Breast epithelium (tissue), 4 donors: ENCODE measurements at regions not wholly inside any gene's neighbourhood (a gene's known extent, or its start where the extent isn't known, plus 50 kb on each side); places are given as distances from the start of the nearest gene placed in this dataset.

Experiments
- DNase-seq, 2 donors: peaks; one replicate each; pipeline ENCODE4 v3.0.0-alpha.2; 2019; ENCODE audit warnings: low spot score in 2 of 2
- H3K27ac ChIP-seq, 2 donors: fragments of 200-600 bp; sonication (generic) in 1 of 2; one replicate each; pipeline ENCODE4 v1.5.1; 2016 to 2019; ENCODE audit warnings: mild to moderate bottlenecking in 1 of 2
- H3K27me3 ChIP-seq, 2 donors: fragments of 200-600 bp; sonication (generic) in 1 of 2; one replicate each; pipeline versions ENCODE4 v1.5.1 to v1.6.0; 2017 to 2019; ENCODE audit warnings: control low read depth in 1 of 2, mild to moderate bottlenecking in 1 of 2
- H3K36me3 ChIP-seq: fragments of 200-600 bp; one replicate; pipeline ENCODE4 v1.5.1; 2019
- H3K4me1 ChIP-seq, 2 donors: fragments of 200-600 bp; sonication (generic); one replicate each; pipeline ENCODE4 v1.5.1; 2016 to 2019; ENCODE audit warnings: control low read depth in 1 of 2
- H3K4me3 ChIP-seq, 3 donors: fragments of 200-600 bp; sonication (generic); 1 replicate in 2 of 3; 2 replicates in 1 of 3; pipeline ENCODE4 v1.5.1; 2016 to 2019; ENCODE audit warnings: mild to moderate bottlenecking in 3 of 3, moderate library complexity in 2 of 3
- H3K9me3 ChIP-seq, 2 donors: fragments of 200-600 bp; sonication (generic) in 1 of 2; one replicate each; pipeline ENCODE4 v1.5.1; 2016 to 2019; ENCODE audit warnings: control low read depth in 1 of 2
- POLR2A ChIP-seq: fragments of 450-650 bp; IDR thresholded peaks from one replicate; pipeline ENCODE4 v1.6.1; 2016; ENCODE audit warnings: antibody characterized with exemption, mild to moderate bottlenecking, moderate library complexity
- POLR2AphosphoS5 ChIP-seq, 3 donors: sonication (generic); formaldehyde crosslinking; IDR thresholded peaks; one replicate each; pipeline ENCODE4 v1.6.1; 2017; ENCODE audit warnings: antibody characterized with exemption in 3 of 3
- intact Hi-C: fragments of 100-400 bp; cut with DNase I; formaldehyde crosslinking; loops from one replicate; pipeline ENCODE4 v1.15.1; 2023; ENCODE audit warnings: low total_unique reads
- TF ChIP-seq, protein P1 (sequence below), 3 donors: fragments of 450-650 bp; IDR thresholded peaks; one replicate each; pipeline ENCODE4 v1.5.1; 2016 to 2017; ENCODE audit warnings: antibody characterized with exemption in 3 of 3, mild to moderate bottlenecking in 3 of 3, moderate library complexity in 3 of 3

DNA sequence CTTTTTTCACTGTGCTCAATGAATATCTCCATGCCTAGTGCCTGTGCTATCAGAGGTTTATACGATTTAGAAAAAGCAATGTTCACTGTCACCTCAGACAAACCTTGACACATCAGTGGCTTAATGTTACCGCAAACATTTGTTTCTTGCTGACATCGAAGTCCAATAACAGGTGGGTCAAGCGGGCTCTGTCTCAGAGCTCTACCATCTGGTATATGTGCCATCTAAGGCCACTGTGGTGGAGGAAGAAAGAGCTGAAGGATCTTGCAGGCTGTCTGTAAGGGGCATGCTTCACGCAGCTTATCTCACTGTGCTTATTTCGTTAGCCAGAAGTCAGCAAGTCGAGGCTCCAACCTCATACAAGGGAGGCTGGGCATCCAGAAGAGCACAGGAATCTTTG is 189.5 kb upstream of the NTF3 start:
- Histone ChIP-seq H3K36me3 (no peaks in the 10 kb centered on the region), H3K4me3 (no peak overlapping the region), H3K27ac (no peak overlapping the region), H3K27me3 (no peaks in the 10 kb centered on the region), H3K9me3 (no peaks in the 10 kb centered on the region), H3K4me1 (no peaks in the 10 kb centered on the region)
- DNase-seq: no peak
- intact Hi-C loops: no loop called here
- no peak for TF ChIP-seq POLR2A

DNA sequence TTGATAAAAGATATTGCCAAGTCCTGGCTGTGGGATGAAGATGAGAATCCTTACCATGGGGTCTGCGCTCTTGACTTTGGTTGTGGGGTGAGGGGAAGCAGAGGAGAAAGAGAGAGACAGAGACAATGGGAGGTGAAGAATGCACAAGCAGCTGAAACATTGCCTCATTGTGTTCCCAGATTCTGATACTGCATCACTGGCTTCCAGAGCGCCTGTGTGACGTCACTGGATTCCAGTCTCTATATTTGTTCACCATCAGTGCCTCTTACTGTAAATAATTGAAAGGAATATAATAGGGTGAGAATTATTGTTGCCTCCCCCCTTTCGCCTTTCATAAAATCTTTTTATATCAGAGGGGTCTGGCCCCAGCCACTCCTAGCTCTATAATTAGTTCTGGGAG is 188.9 kb upstream of the NTF3 start:
- DNase-seq: no peak
- Histone ChIP-seq H3K9me3 (no peaks in the 10 kb centered on the region), H3K4me1 (no peaks in the 10 kb centered on the region), H3K27ac (no peak overlapping the region), H3K27me3 (no peaks in the 10 kb centered on the region), H3K4me3 (no peak overlapping the region), H3K36me3 (no peaks in the 10 kb centered on the region)
- TF ChIP-seq POLR2A (no peak), POLR2AphosphoS5 (IDR thresholded peaks at IDR 0.05) (no peak)
- TF ChIP-seq, protein P1, sequence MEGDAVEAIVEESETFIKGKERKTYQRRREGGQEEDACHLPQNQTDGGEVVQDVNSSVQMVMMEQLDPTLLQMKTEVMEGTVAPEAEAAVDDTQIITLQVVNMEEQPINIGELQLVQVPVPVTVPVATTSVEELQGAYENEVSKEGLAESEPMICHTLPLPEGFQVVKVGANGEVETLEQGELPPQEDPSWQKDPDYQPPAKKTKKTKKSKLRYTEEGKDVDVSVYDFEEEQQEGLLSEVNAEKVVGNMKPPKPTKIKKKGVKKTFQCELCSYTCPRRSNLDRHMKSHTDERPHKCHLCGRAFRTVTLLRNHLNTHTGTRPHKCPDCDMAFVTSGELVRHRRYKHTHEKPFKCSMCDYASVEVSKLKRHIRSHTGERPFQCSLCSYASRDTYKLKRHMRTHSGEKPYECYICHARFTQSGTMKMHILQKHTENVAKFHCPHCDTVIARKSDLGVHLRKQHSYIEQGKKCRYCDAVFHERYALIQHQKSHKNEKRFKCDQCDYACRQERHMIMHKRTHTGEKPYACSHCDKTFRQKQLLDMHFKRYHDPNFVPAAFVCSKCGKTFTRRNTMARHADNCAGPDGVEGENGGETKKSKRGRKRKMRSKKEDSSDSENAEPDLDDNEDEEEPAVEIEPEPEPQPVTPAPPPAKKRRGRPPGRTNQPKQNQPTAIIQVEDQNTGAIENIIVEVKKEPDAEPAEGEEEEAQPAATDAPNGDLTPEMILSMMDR (IDR thresholded peaks at IDR 0.05): no peak
- intact Hi-C loops: no loop called here

DNA sequence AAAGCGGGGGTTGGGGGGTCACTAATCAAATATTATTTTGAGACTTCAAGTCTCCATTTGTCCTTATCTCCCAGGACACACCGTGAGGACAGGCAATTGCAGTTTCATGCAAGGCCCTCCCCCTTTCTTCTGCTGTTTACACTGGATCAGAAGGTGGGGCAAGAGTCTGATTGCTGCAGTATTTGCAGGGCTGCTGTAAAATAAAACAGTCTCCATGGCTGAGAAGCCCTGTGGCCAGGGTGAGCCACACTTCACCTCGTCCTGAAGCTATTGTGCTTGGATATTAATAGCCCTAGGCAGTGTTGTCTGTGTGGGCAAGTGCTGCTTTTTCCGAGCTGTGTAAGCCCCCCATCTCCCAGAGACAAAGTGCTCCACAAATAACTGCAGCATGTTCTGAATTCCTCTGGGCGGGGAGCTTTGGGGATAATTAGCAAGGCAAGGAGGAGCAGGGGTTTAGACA is 187.4 kb upstream of the NTF3 start:
- TF ChIP-seq, protein P1 (IDR thresholded peaks at IDR 0.05): no peak
- no peak for TF ChIP-seq POLR2A
- no peak for TF ChIP-seq POLR2AphosphoS5 (IDR thresholded peaks at IDR 0.05)
- Histone ChIP-seq H3K9me3 (no peaks in the 10 kb centered on the region), H3K27ac (no peak overlapping the region), H3K4me1 (no peaks in the 10 kb centered on the region), H3K27me3 (no peaks in the 10 kb centered on the region), H3K4me3 (no peak overlapping the region), H3K36me3 (no peaks in the 10 kb centered on the region)
- intact Hi-C loops: no loop called here
- DNase-seq: no peak

DNA sequence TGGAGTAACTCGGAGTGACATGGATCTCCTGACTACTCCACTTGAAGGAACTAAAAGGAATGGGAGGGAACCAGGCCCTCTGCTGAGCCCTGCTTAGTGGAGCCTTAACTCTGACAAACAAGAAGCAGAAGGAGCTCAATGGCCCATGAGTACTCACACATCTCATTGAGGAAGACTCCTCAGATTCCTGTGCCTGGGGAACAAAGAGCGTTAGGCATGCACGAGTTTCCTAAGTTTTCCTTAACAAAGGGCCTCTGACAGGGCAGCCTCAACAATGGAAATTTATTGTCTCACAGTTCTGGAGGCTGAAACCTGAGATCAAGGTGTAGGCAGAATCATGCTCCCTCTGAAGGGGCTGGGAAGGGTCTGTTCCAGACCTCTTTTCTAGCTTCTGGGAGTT is 185.7 kb upstream of the NTF3 start:
- intact Hi-C loops: no loop called here
- Histone ChIP-seq H3K4me1 (no peaks in the 10 kb centered on the region), H3K4me3 (no peak overlapping the region), H3K27me3 (no peaks in the 10 kb centered on the region), H3K9me3 (no peaks in the 10 kb centered on the region), H3K27ac (no peak overlapping the region), H3K36me3 (no peaks in the 10 kb centered on the region)
- TF ChIP-seq POLR2A: no peak
- TF ChIP-seq, protein P1 (IDR thresholded peaks at IDR 0.05): no peak
- no peak for TF ChIP-seq POLR2AphosphoS5 (IDR thresholded peaks at IDR 0.05)
- DNase-seq: no peak

DNA sequence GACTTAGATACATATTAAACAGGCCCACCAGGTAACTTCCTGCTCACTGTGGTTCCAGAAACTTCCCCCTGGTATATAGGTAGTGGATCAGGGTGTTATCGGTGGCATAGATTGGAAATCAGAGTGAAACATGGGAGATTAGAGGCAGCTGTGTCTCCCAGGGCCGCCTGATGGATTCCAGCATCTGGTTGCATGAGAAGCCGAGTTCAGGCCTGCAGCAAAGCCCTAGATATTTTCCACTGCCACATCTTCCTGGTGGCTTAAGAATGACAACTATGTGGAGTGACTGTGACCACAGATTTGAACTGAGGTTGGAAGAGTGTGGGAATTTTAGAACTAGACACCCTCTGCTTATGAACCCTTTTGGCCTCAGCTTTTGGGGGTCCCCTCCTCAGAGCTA is 184.8 kb upstream of the NTF3 start:
- Histone ChIP-seq H3K4me3 (no peak overlapping the region), H3K36me3 (no peaks in the 10 kb centered on the region), H3K9me3 (no peaks in the 10 kb centered on the region), H3K4me1 (no peaks in the 10 kb centered on the region), H3K27ac (no peak overlapping the region), H3K27me3 (no peaks in the 10 kb centered on the region)
- no peak for TF ChIP-seq POLR2AphosphoS5 (IDR thresholded peaks at IDR 0.05)
- no peak for TF ChIP-seq POLR2A
- TF ChIP-seq, protein P1 (IDR thresholded peaks at IDR 0.05): no peak
- intact Hi-C loops: no loop called here
- DNase-seq: no peak

DNA sequence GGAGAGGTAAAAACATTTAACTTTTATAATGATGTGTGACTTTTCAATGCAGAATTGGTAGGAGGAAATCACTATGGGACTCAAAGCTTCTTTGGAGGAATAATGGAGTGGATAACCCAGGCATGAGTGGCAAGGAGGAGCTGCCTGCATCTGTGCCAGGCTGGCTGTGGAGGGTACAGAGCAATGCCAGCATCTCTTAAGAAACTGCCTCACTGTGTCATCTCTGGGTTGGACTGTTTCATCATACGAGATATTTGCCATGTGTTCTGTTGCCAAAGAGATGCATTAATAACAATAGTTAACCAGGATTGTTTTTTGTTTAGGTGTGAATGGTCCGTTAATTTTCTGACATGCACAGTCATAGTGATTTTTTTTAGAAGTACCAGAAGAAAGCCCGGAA is 183.7 kb upstream of the NTF3 start:
- no peaks in the 10 kb centered on the region for H3K36me3 ChIP-seq
- no peak overlapping the region for H3K4me3 ChIP-seq
- H3K27me3 ChIP-seq: no peaks in the 10 kb centered on the region
- no peak overlapping the region for H3K27ac ChIP-seq
- TF ChIP-seq POLR2AphosphoS5 (IDR thresholded peaks at IDR 0.05) (no peak), POLR2A (no peak)
- TF ChIP-seq, protein P1 (IDR thresholded peaks at IDR 0.05): no peak
- no peak for DNase-seq
- no peaks in the 10 kb centered on the region for H3K9me3 ChIP-seq
- H3K4me1 ChIP-seq: no peaks in the 10 kb centered on the region
- intact Hi-C loops: no loop called here
